ENCODE measurements at regions not wholly inside any gene's neighbourhood (a gene's known extent, or its start where the extent isn't known, plus 50 kb on each side); places are given as distances from the start of the nearest gene placed in this dataset.

DNA sequence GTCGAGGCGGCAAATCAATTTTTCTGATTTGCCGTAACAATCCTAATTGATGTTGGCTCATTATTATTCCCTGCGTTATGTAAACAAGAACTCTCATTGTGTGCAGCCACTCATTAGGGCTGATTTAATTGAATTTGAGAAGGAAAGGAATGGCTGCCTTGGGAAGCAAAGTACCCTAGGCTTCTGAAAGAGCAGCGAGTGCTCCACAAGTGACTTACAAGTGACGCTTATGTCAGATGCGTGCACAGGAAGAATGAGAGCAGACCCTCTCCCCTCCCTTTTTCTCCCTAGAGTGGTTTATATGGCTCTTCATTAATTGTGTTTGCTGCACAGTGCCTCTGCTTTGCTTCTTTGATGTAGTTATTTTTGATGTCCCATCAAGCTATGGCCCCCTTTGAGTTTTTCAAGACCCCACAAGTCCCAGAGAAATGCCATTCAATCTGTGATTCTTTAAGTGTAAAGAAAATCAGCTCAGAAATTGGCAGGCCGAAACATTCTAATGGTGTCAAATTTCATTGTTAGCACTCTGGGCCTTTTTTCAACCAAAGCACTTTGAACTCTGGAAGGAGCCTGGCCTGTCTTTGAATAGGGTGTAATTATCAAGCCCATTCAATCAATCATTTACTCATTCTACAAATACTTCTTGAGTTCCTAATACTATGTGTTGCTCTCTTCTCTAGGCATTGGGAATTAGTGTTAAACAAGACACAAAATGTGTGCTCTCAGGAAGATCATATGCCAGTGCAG is 86.8 kb upstream of the VAV3 start:
- H4K20me1 ChIP-seq (ENCODE audit: insufficient read depth, low read length) = no peaks in the 10 kb centered on the region
- no peaks in the 10 kb centered on the region for H3K79me2 ChIP-seq (ENCODE audit: insufficient read depth, low read length)

DNA sequence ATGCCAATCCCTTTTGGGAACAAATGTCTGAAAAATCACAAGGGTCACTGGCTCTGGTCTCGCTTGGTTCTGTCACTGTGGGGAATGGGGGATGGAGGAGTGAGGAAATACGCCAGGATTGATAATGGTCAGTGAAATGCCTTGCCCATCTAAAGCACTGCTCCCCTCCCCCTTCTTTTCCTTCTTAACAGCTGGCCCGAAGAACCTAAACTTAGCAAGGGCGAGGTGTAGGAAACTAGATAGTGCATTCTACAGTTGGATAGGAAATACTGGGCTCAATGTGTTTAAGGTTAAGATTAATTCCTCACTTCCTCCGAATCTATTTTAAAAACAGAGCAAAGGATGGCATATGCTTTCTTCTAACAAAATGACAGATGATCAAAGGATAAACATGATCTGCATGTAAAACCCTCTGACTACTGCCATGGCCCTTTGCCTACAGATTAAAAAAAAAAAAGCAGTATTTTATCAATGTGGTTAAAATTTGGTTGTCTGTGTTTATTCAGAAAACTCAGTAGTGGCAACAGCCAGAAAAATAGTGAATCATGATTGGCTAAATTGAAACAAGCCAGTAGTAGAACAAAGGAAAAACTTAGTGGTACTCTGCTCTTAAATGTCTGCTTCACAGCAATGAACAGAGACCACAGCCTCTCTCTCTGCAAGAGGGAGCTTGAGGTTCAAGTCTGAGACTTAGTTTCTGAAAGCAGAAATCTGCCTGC is 86.1 kb upstream of the VAV3 start:
- Mint-ChIP-seq H3K9me3 (ENCODE audit: unreplicated experiment) (peaks cover 10% of the 10 kb centered on the region), H3K27me3 (ENCODE audit: low read depth, unreplicated experiment) (peaks cover 5% of the 10 kb centered on the region), H3K4me3 (ENCODE audit: unreplicated experiment) (no peak overlapping the region), H3K27ac (ENCODE audit: unreplicated experiment) (no peak overlapping the region), H3K4me1 (ENCODE audit: low read depth, unreplicated experiment) (peaks cover 13% of the 10 kb centered on the region), H3K36me3 (ENCODE audit: low read depth, unreplicated experiment) (no peaks in the 10 kb centered on the region)
- H3K4me1 ChIP-seq (ENCODE audit: insufficient read depth, low read length) = peaks cover 4% of the 10 kb centered on the region
- DNase-seq (ENCODE audit: low read depth) (peak; percentile 29), FAIRE-seq (no peak)
- H3K9ac ChIP-seq (ENCODE audit: low read length) = no peak overlapping the region
- peaks cover 5% of the 10 kb centered on the region for H3K9me3 ChIP-seq (ENCODE audit: insufficient read depth, low read depth, low read length)
- peak overlapping the region; percentile 28 for H3K4me2 ChIP-seq (ENCODE audit: low read length)
- TF ChIP-seq, protein P1, sequence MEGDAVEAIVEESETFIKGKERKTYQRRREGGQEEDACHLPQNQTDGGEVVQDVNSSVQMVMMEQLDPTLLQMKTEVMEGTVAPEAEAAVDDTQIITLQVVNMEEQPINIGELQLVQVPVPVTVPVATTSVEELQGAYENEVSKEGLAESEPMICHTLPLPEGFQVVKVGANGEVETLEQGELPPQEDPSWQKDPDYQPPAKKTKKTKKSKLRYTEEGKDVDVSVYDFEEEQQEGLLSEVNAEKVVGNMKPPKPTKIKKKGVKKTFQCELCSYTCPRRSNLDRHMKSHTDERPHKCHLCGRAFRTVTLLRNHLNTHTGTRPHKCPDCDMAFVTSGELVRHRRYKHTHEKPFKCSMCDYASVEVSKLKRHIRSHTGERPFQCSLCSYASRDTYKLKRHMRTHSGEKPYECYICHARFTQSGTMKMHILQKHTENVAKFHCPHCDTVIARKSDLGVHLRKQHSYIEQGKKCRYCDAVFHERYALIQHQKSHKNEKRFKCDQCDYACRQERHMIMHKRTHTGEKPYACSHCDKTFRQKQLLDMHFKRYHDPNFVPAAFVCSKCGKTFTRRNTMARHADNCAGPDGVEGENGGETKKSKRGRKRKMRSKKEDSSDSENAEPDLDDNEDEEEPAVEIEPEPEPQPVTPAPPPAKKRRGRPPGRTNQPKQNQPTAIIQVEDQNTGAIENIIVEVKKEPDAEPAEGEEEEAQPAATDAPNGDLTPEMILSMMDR (IDR thresholded peaks at IDR 0.05; ENCODE audit: insufficient read depth, low read depth, low read length) = no peak
- no peak for TF ChIP-seq EZH2 (IDR thresholded peaks at IDR 0.05; ENCODE audit: insufficient read depth, low read length)
- H3K79me2 ChIP-seq (ENCODE audit: insufficient read depth, low read length) = no peaks in the 10 kb centered on the region
- peaks cover 9% of the 10 kb centered on the region for H3K27me3 ChIP-seq (ENCODE audit: insufficient read depth, low read length)
- H3K36me3 ChIP-seq (ENCODE audit: insufficient read depth, low read length) = no peaks in the 10 kb centered on the region
- no peak overlapping the region for H3K27ac ChIP-seq (ENCODE audit: low read depth, low read length)
- H3K4me3 ChIP-seq (ENCODE audit: insufficient read depth, low read depth, low read length) = no peak overlapping the region
- no peak overlapping the region for H2AFZ ChIP-seq (ENCODE audit: low read depth, low read length)
- H4K20me1 ChIP-seq (ENCODE audit: insufficient read depth, low read length) = no peaks in the 10 kb centered on the region

More for the DNA sequence above, 86.8 kb upstream of the VAV3 start:
- no peak overlapping the region for H3K9ac ChIP-seq (ENCODE audit: low read length)
- no peaks in the 10 kb centered on the region for H3K36me3 ChIP-seq (ENCODE audit: insufficient read depth, low read length)
- no peak overlapping the region for H2AFZ ChIP-seq (ENCODE audit: low read depth, low read length)
- no peaks in the 10 kb centered on the region for H3K36me3 Mint-ChIP-seq (ENCODE audit: low read depth, unreplicated experiment)
- DNase-seq (ENCODE audit: low read depth) = no peak
- TF ChIP-seq EZH2 (IDR thresholded peaks at IDR 0.05; ENCODE audit: insufficient read depth, low read length) = no peak
- TF ChIP-seq, protein P1 (IDR thresholded peaks at IDR 0.05; ENCODE audit: insufficient read depth, low read depth, low read length) = no peak
- no peak for FAIRE-seq
- H3K4me2 ChIP-seq (ENCODE audit: low read length) = peak overlapping the region; percentile 28
- H3K27me3 Mint-ChIP-seq (ENCODE audit: low read depth, unreplicated experiment) = peaks cover 4% of the 10 kb centered on the region
- peaks cover 12% of the 10 kb centered on the region for H3K4me1 Mint-ChIP-seq (ENCODE audit: low read depth, unreplicated experiment)
- peaks cover 5% of the 10 kb centered on the region for H3K9me3 ChIP-seq (ENCODE audit: insufficient read depth, low read depth, low read length)
- no peak overlapping the region for H3K4me3 ChIP-seq (ENCODE audit: insufficient read depth, low read depth, low read length)
- no peak overlapping the region for H3K27ac ChIP-seq (ENCODE audit: low read depth, low read length)
- no peak overlapping the region for H3K4me3 Mint-ChIP-seq (ENCODE audit: unreplicated experiment)
- H3K27me3 ChIP-seq (ENCODE audit: insufficient read depth, low read length) = peaks cover 4% of the 10 kb centered on the region
- no peak overlapping the region for H3K27ac Mint-ChIP-seq (ENCODE audit: unreplicated experiment)
- H3K4me1 ChIP-seq (ENCODE audit: insufficient read depth, low read length) = peaks cover 4% of the 10 kb centered on the region
- peaks cover 10% of the 10 kb centered on the region for H3K9me3 Mint-ChIP-seq (ENCODE audit: unreplicated experiment)

Data from astrocyte (in vitro differentiated cells and primary cell).